ENCODE measurements at regions not wholly inside any gene's neighbourhood (a gene's known extent, or its start where the extent isn't known, plus 50 kb on each side); places are given as distances from the start of the nearest gene placed in this dataset.

GRCh38 chr6:168972128-168972527 is 281.5 kb downstream of the THBS2 start:
- TF ChIP-seq CEBPB (IDR thresholded peaks at IDR 0.05) (no peak), EP300 (IDR thresholded peaks at IDR 0.05) (no peak), CTCF (IDR thresholded peaks at IDR 0.05) (no peak), POLR2A (IDR thresholded peaks at IDR 0.05; ENCODE audit: low read length) (no peak), BHLHE40 (IDR thresholded peaks at IDR 0.05; ENCODE audit: low read depth, low read length) (no peak), CHD4 (IDR thresholded peaks at IDR 0.05; ENCODE audit: borderline replicate concordance) (no peak), CBX8 (IDR thresholded peaks at IDR 0.05) (no peak), SMC3 (IDR thresholded peaks at IDR 0.05) (no peak), REST (IDR thresholded peaks at IDR 0.05) (no peak), GATA3 (IDR thresholded peaks at IDR 0.05; ENCODE audit: borderline replicate concordance) (no peak)

All from A549 (cell line).